Stimulated activated CD8-positive, alpha-beta memory T cell treated with anti-CD3 and anti-CD28 coated beads, Interleukin-4, amount 100 ng/mL, for 4 hours (primary cell): ENCODE measurements at regions not wholly inside any gene's neighbourhood (a gene's known extent, or its start where the extent isn't known, plus 50 kb on each side); places are given as distances from the start of the nearest gene placed in this dataset.
"Not testable (repeated sequence)": the region's sequence is repeated elsewhere in the genome, so short reads cannot be mapped to it uniquely, and the experiment has no call there.

Experiments used
- DNase-seq, 2 donors: peaks; one replicate each; pipeline ENCODE4 v3.0.0-alpha.2; 2020; ENCODE audit warnings: low read depth in 2 of 2, low spot score in 1 of 2

DNA sequence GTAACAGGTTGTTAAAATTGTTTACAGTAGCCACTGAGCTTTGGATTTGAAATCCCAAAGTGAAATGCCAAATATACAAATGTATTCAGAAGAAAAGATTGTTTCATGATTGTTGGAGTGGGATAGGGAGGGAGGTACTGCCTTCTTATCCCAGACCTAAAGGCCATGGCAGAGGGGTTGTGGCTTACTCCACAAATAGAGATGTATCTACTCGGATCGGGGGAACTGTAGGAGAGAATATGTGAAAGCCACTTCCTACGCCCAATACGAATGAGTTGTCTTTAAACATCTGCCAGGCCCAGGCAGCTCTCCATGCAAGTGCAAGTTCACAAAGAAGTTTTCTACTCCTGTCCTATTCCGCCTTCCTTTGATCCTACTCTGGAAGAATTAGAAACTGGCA lies 150.2 kb upstream of the PRSS12 start:
- not testable (repeated sequence) for DNase-seq

- not testable (repeated sequence) for DNase-seq
These were observed 152.1 kb upstream of the PRSS12 start for GRCh38 chr4:118504927-118505326.

DNA sequence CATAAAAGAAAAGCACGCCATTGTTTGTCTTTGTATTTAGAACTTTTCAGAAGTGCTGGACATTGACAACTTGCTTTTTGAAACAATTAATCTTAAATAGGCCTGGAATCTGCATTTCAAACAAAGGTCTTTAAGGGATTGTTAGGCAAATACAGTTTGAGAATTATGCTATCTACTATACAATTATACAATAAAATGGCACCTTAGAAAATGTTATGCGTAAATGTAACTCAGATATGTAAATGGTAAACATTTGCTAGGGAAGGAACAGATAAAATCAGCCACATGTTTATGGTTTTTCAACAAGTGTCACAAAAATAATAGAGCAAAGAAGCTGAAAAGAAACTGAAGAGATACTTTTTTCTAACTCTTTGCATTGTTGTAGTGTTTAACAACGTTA lies 152.7 kb upstream of the PRSS12 start:
- DNase-seq: not testable (repeated sequence)

DNA sequence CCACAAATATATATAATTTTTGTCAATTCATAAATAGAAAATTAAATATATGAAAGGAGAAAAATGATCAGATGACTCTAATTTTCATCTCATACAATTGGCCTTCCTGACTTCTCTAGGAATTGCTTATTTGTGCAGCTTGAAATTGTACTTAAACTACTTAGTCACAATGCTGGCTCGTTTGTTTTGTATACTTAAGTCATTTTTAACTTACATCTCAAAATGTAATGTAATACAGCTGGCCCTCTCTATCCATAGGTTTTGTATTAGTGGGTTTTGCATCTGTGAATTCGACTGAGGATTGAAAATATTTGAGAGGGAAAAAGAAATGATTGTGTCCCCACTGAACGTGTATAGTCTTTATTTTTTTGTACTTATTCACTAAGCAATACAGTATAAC lies 160.1 kb upstream of the PRSS12 start:
- DNase-seq: not testable (repeated sequence)

GRCh38 chr4:118514332-118514731 lies 161.5 kb upstream of the PRSS12 start:
- DNase-seq: not testable (repeated sequence)

DNA sequence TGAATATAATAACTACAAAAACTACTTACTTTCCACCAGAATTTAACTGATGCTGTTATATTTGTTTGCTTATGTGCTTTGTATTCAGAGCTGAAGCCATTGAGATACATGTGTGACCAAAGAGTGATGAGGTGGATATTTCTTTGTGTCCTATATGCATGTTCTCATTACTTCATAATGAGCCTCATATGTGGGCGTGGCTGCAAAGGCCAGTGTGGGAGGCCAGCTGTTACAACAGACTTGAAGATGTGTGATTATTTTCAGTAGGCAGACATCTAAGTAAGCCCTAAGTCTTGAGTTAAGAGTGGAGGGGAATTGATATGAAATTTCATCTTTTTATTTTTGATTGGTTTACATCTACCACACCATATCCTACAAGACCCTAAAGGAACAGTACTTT lies 163.3 kb upstream of the PRSS12 start:
- not testable (repeated sequence) for DNase-seq

- DNase-seq: not testable (repeated sequence)
These were observed 155.1 kb upstream of the METTL14 start for GRCh38 chr4:118530107-118530506.

DNA sequence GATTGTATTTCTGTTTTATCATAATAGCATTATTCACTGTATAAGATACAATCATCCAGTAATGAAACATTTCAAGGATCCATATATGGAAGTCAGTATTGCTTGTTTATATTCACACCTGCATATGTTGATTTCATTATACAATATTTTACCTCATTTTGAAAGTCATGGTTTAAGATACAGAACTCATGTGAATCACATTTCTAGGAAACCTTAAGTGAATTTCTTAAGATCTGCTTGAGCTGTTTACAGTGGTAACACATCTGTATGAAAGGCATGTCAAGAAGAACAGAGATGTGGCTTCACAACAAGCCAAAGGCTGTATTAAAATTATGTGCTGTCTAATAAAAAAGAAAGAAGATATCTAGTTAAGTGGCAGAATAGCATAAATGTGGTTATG lies 153.2 kb upstream of the METTL14 start:
- DNase-seq: not testable (repeated sequence)

- DNase-seq: not testable (repeated sequence)
These were observed 149.4 kb upstream of the METTL14 start for GRCh38 chr4:118535788-118536187.

DNA sequence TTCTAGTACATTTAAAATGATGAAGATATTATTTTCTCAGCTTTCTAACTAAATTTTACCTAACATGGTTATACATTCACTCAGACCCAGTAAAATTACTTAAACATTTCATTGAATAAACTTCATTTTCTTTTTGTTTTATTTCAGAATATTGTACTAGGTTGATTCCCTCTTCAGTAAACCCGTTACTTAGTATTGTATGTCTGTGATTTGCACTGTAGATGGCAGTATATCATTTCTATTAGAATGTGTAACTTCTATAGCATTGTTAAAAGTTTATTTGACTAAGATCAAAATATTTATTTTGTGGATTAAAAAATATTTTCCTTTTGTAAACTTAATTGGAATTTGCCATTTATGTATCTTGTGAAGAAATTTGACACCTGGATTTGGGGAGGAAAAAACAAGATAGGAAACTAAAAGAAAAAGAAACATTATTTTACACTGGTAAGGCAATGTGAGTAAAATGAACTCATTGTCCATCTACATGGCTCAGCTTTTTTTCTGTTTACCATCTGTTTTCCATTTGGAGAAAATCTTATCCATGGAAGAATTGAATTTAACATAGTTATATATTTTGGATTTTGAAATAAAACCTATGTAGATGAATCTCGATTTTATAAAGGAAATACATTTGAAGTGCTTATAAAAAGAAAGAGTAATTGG lies 145.6 kb upstream of the METTL14 start:
- DNase-seq: not testable (repeated sequence)

GRCh38 chr4:118556576-118556975 lies 128.6 kb upstream of the METTL14 start:
- not testable (repeated sequence) for DNase-seq

DNA sequence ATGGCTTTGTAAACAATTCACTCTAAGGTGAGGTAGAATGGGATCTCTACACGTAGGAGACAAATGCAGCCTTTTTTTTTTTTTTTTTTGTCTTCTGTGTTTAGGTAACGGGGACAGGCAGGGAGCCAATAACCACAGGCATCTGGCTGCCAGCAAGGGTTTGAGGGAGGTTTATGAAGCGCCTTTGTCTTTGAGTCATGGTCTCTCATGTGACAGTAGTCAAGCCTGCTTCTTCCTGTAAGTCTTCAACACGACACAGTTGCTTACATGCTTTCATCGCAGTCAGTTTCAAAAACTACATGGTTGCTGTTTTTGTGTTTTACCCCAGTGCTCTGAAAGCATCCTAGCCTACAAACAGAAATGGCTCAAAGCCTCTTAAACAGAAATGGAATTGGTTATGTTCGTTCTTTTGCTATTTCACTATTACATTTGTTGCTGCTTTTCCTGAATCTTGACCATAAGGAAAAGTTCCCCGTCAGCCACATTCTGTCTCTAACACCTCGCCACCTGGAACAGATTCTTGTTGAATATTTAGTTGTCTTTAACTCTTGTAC lies 127.8 kb upstream of the METTL14 start:
- no peak for DNase-seq

- not testable (repeated sequence) for DNase-seq
These were observed 127.0 kb upstream of the METTL14 start for GRCh38 chr4:118558188-118558587.

GRCh38 chr4:118561559-118561958 lies 123.6 kb upstream of the METTL14 start:
- DNase-seq: not testable (repeated sequence)

- DNase-seq: not testable (repeated sequence)
These were observed 119.1 kb upstream of the METTL14 start for GRCh38 chr4:118566003-118566513.

DNA sequence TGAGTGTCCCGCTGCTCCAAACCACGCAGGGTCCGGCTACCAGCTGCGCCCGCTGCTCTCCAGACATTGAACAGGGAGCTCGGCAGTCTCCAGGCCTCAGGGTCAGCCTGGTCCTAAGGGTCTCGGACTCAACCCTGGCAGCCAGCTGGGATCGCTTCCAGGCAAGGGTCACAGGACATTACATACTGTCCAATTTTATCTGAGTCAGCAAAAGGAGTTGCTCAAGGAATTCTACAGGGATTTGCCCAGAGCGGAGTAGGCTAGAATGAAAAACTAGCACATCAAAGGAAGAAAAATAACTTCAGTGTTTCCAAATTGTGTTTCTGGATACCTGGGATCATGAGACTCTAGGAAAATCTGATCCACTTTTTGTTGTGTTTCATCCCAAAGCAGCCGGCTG lies 112.2 kb upstream of the METTL14 start:
- DNase-seq: not testable (repeated sequence)

- not testable (repeated sequence) for DNase-seq
These were observed 110.8 kb upstream of the METTL14 start for GRCh38 chr4:118574251-118574913.

DNA sequence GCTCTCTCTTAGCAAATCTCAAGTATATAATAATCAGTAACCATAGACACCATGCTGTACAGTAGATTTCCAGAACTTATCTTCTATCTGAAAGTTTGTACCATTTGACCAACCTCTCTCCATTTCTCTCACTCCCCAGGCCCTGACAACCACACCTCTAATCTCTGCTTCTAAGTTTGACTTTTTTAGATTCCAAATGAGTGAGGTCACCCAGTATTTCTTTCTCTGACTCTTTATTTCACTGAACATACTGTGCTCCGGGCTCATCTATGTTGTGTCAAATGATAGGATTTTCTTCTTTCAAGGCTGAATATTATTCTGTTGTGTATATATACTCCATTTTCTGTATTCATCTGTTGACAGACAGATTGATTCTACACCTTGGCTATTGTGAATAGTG lies 110.1 kb upstream of the METTL14 start:
- not testable (repeated sequence) for DNase-seq

DNA sequence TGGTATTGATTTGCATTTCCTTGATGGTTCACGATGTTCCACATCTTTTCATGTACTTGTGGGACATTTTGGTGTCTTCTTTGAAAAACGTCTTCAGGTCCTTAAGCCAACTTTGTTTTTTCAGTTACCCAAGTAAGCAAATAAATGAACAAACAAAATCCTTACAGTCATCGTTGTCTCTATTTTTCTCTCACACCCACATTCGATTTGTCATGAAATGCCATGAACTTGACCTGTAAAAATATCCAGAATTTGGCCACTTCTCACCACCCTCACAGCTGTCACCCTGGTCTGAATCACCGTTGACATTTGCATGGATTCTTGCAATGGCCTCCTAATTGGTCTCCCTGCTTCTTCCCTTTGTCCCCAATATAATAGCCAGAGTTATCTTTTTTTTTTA lies 109.5 kb upstream of the METTL14 start:
- not testable (repeated sequence) for DNase-seq

DNA sequence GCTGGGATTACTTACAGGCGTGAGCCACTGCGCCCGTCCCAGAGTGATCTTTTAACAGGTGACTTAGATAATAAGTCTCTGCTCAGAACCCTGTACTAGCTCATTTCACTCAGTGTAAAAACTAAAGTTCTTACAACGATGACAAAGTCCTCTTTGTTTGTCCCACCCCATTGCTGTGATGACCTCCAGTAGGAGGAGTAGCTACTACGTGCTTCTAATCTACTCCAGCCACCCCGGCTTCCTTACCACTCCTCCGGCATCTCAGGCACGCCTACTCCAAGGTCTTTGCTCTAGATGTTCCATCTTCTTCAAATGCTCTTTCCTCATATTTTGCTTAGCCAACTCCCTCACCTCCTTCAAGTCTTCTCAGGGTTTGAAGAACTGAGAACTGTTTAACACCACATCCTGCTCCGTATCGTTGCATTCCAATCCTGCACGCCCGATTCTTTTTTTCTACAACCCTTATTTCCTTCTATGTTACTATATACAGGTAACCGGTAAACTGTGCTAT lies 108.4 kb upstream of the METTL14 start:
- not testable (repeated sequence) for DNase-seq

GRCh38 chr4:118585015-118585414 lies 100.2 kb upstream of the METTL14 start:
- DNase-seq: no peak

GRCh38 chr4:118586357-118586790 lies 98.8 kb upstream of the METTL14 start:
- no peak for DNase-seq
